GM23338 (cell line): ENCODE measurements at regions not wholly inside any gene's neighbourhood (a gene's known extent, or its start where the extent isn't known, plus 50 kb on each side); places are given as distances from the start of the nearest gene placed in this dataset.

Experiments used
- ATAC-seq: fragments of 200-7000 bp; cut with Tn5 transposase; 3 replicates; pipeline ENCODE4 v1.9.1; 2020
- DNase-seq: peaks from one replicate; pipeline ENCODE4 v3.0.0-alpha.2; 2015; ENCODE audit warnings: low spot score
- H2AFZ ChIP-seq: fragments of 200-600 bp; sonication (generic); 2 replicates; pipeline ENCODE4 v1.8.0; 2016; ENCODE audit warnings: antibody characterized with exemption, mild to moderate bottlenecking, moderate library complexity
- H3F3A ChIP-seq: fragments of 200-600 bp; sonication (generic); replicated peaks from 2 replicates; pipeline ENCODE4 v1.8.0; 2017; ENCODE audit warnings: antibody characterized with exemption, mixed run types, low read depth
- H3K27ac ChIP-seq: fragments of 200-600 bp; sonication (generic); 2 replicates; pipeline ENCODE4 v1.6.1; 2016; ENCODE audit warnings: low read depth
- H3K27me3 ChIP-seq: fragments of 200-600 bp; sonication (generic); 2 replicates; pipeline ENCODE4 v1.8.0; 2016; ENCODE audit warnings: mild to moderate bottlenecking, mixed run types, moderate library complexity; ENCODE audit not compliant: insufficient read depth
- H3K36me3 ChIP-seq: fragments of 200-600 bp; sonication (generic); 2 replicates; pipeline ENCODE4 v1.8.0; 2016; ENCODE audit warnings: mild to moderate bottlenecking; ENCODE audit not compliant: insufficient read depth
- H3K4me1 ChIP-seq: fragments of 200-600 bp; sonication (generic); 2 replicates; pipeline ENCODE4 v1.8.0; 2016; ENCODE audit warnings: mild to moderate bottlenecking, moderate library complexity; ENCODE audit not compliant: insufficient read depth
- H3K4me2 ChIP-seq: fragments of 200-600 bp; sonication (generic); 2 replicates; pipeline ENCODE4 v1.7.1; 2017; ENCODE audit warnings: mixed run types
- H3K4me3 ChIP-seq: fragments of 200-600 bp; sonication (generic); 2 replicates; pipeline ENCODE4 v1.6.1; 2016; ENCODE audit warnings: mixed run types
- H3K79me2 ChIP-seq: fragments of 200-600 bp; sonication (generic); replicated peaks from 2 replicates; pipeline ENCODE4 v1.8.0; 2017; ENCODE audit warnings: mild to moderate bottlenecking; ENCODE audit not compliant: insufficient read depth
- H3K9me2 ChIP-seq: fragments of 200-600 bp; sonication (generic); 2 replicates; pipeline ENCODE4 v1.8.0; 2017; ENCODE audit not compliant: insufficient read depth
- H4K20me1 ChIP-seq: fragments of 200-600 bp; sonication (generic); replicated peaks from 2 replicates; pipeline ENCODE4 v1.8.0; 2017; ENCODE audit warnings: mild to moderate bottlenecking; ENCODE audit not compliant: insufficient read depth
- H3K27ac Mint-ChIP-seq: 2 replicates; pipeline ENCODE4 v1.8.0; 2020; ENCODE audit warnings: inconsistent platforms, mild to moderate bottlenecking, moderate library complexity, mixed read lengths
- H3K27me3 Mint-ChIP-seq: 3 replicates; pipeline ENCODE4 v1.8.0; 2022; ENCODE audit warnings: low read depth, mild to moderate bottlenecking, moderate library complexity, mixed read lengths, inconsistent platforms; ENCODE audit not compliant: insufficient read depth, poor library complexity
- H3K36me3 Mint-ChIP-seq: 3 replicates; pipeline ENCODE4 v1.8.0; 2021; ENCODE audit warnings: low read depth, mild to moderate bottlenecking, inconsistent platforms, moderate library complexity, mixed read lengths
- H3K4me1 Mint-ChIP-seq: 3 replicates; pipeline ENCODE4 v1.8.0; 2020; ENCODE audit warnings: mild to moderate bottlenecking, inconsistent platforms, mixed read lengths
- H3K4me3 Mint-ChIP-seq: 3 replicates; pipeline ENCODE4 v1.8.0; 2021; ENCODE audit warnings: moderate library complexity, mild to moderate bottlenecking, inconsistent platforms, mixed read lengths
- H3K9me3 Mint-ChIP-seq: 3 replicates; pipeline ENCODE4 v1.8.0; 2020; ENCODE audit warnings: moderate library complexity, mild to moderate bottlenecking, inconsistent platforms, mixed read lengths
- CREB1 ChIP-seq: fragments of 250-450 bp; sonication (Bioruptor Pico); IDR thresholded peaks from 2 replicates; pipeline ENCODE4 v1.5.0; 2020; ENCODE audit warnings: low read depth, mild to moderate bottlenecking, moderate library complexity
- CTCF ChIP-seq, 2 experiments: fragments of 200-600 bp in 1 of 2; sonication (generic) in 1 of 2; conservative IDR thresholded peaks; 2 replicates each; pipeline versions ENCODE4 v1.5.1 to v1.6.1; 2016 to 2017; ENCODE audit warnings: antibody characterized with exemption in 2 of 2, low read depth in 2 of 2, mild to moderate bottlenecking in 2 of 2, moderate library complexity in 1 of 2
- EZH2 ChIP-seq: fragments of 200-600 bp; sonication (generic); IDR thresholded peaks from one replicate; pipeline ENCODE4 v1.8.0; 2017; ENCODE audit warnings: antibody characterized with exemption, mild to moderate bottlenecking, low read depth; ENCODE audit not compliant: unreplicated experiment
- JUNB ChIP-seq: IDR thresholded peaks from one replicate; pipeline ENCODE4 v1.6.1; 2016; ENCODE audit warnings: antibody characterized with exemption; ENCODE audit not compliant: unreplicated experiment
- NANOG ChIP-seq: IDR thresholded peaks from 2 replicates; pipeline ENCODE4 v1.6.1; 2016; ENCODE audit warnings: antibody characterized with exemption, borderline replicate concordance
- STAT1 ChIP-seq: IDR thresholded peaks from one replicate; pipeline ENCODE4 v1.6.1; 2016; ENCODE audit warnings: antibody characterized with exemption; ENCODE audit not compliant: unreplicated experiment
- TF ChIP-seq, protein P1 (sequence below): IDR thresholded peaks from 2 replicates; pipeline ENCODE4 v1.6.1; 2016; ENCODE audit warnings: antibody characterized with exemption

DNA sequence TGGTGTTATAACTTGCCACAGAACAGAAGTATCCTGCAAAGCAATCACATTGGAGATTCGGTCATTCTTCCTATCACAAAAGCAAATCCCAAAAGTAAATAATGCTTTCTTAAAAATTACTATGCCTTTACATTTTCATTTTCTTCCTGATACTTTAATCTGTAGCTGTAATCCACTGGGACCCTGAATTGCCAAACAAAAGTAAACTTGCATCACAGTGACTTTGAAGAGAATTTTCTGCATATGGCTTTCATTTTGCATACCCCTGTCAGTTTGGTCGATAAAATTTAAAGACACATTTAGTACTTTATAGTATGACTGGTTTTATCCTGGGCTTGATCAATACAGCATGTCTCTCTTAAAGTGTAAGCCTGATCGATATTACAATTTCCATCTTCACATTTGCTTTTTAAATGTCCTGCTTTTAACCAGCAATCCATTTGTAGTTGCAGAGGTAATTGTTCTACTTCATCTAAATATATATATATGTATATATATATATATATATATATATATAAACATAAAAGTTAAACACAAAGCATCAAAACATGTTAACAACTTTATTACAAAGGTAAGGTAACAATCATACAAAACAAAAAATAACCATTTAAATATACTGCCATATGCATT, 53.7 kb upstream of the PLEKHA5 start:
- H3K4me1 Mint-ChIP-seq: no peaks in the 10 kb centered on the region
- no peak overlapping the region for H2AFZ ChIP-seq

More for the DNA sequence above, 53.7 kb upstream of the PLEKHA5 start:
- ATAC-seq (no peak), DNase-seq (no peak)
- H3K36me3 ChIP-seq: no peaks in the 10 kb centered on the region
- H3K4me3 ChIP-seq: no peak overlapping the region
- H3K4me1 ChIP-seq: no peaks in the 10 kb centered on the region
- Mint-ChIP-seq H3K9me3 (peaks cover 2% of the 10 kb centered on the region; the same call in 2 of the 3 replicates), H3K4me3 (no peak overlapping the region), H3K27me3 (peaks cover 2% of the 10 kb centered on the region), H3K27ac (no peak overlapping the region), H3K36me3 (no peaks in the 10 kb centered on the region)
- no peaks in the 10 kb centered on the region for H3F3A ChIP-seq
- no peaks in the 10 kb centered on the region for H4K20me1 ChIP-seq
- no peaks in the 10 kb centered on the region for H3K27me3 ChIP-seq
- H3K9me2 ChIP-seq: peaks cover 12% of the 10 kb centered on the region; the same call in 1 of the 2 replicates
- no peak overlapping the region for H3K27ac ChIP-seq
- TF ChIP-seq JUNB: no peak
- TF ChIP-seq STAT1: no peak
- no peak for TF ChIP-seq CTCF (conservative IDR thresholded peaks at IDR 0.05; ENCODE audit: low read depth in 2 of 2)
- no peak for TF ChIP-seq EZH2
- TF ChIP-seq, protein P1, sequence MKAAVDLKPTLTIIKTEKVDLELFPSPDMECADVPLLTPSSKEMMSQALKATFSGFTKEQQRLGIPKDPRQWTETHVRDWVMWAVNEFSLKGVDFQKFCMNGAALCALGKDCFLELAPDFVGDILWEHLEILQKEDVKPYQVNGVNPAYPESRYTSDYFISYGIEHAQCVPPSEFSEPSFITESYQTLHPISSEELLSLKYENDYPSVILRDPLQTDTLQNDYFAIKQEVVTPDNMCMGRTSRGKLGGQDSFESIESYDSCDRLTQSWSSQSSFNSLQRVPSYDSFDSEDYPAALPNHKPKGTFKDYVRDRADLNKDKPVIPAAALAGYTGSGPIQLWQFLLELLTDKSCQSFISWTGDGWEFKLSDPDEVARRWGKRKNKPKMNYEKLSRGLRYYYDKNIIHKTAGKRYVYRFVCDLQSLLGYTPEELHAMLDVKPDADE: no peak
- no peak for TF ChIP-seq CREB1
- no peak for TF ChIP-seq NANOG
- H3K4me2 ChIP-seq: no peak overlapping the region
- no peaks in the 10 kb centered on the region for H3K79me2 ChIP-seq
